ENCODE measurements at regions not wholly inside any gene's neighbourhood (a gene's known extent, or its start where the extent isn't known, plus 50 kb on each side); places are given as distances from the start of the nearest gene placed in this dataset.
"Not testable (repeated sequence)": the region's sequence is repeated elsewhere in the genome, so short reads cannot be mapped to it uniquely, and the experiment has no call there.

- DNase-seq = no peak
Observed at GRCh38 chr15:36008719-36009118, 462.8 kb upstream of the DPH6 start.

GRCh38 chr15:36024031-36024688 lies 478.2 kb upstream of the DPH6 start:
- DNase-seq = no peak

- DNase-seq = no peak
Observed at GRCh38 chr15:36026627-36027283, 480.8 kb upstream of the DPH6 start.

- DNase-seq = no peak
Observed at GRCh38 chr15:36029606-36030210, 483.7 kb upstream of the DPH6 start.

GRCh38 chr15:36039996-36040572 lies 494.1 kb upstream of the DPH6 start:
- no peak for DNase-seq

- not testable (repeated sequence) for DNase-seq
Observed at GRCh38 chr15:36047018-36047716, 501.2 kb upstream of the DPH6 start.

- no peak for DNase-seq
Observed at GRCh38 chr15:36050899-36051298, 504.9 kb upstream of the DPH6 start.

GRCh38 chr15:36052641-36053040 lies 506.7 kb upstream of the DPH6 start:
- DNase-seq = not testable (repeated sequence)

GRCh38 chr15:36053746-36054145 lies 507.8 kb upstream of the DPH6 start:
- no peak for DNase-seq

- no peak for DNase-seq
Observed at GRCh38 chr15:36059596-36059995, 513.6 kb upstream of the DPH6 start.

- no peak for DNase-seq
Observed at GRCh38 chr15:36062357-36062756, 516.4 kb upstream of the DPH6 start.

GRCh38 chr15:36066757-36067156 lies 512.7 kb upstream of the CDIN1 start:
- no peak for DNase-seq

- no peak for DNase-seq
Observed at GRCh38 chr15:36067483-36068274, 511.7 kb upstream of the CDIN1 start.

- no peak for DNase-seq
Observed at GRCh38 chr15:36075333-36075732, 504.1 kb upstream of the CDIN1 start.

GRCh38 chr15:36079021-36079420 lies 500.4 kb upstream of the CDIN1 start:
- DNase-seq = no peak

GRCh38 chr15:36080759-36081158 lies 498.7 kb upstream of the CDIN1 start:
- no peak for DNase-seq

- no peak for DNase-seq
Observed at GRCh38 chr15:36090286-36090946, 489.0 kb upstream of the CDIN1 start.

- DNase-seq = no peak
Observed at GRCh38 chr15:36106640-36107335, 472.6 kb upstream of the CDIN1 start.

- DNase-seq = no peak
Observed at GRCh38 chr15:36108541-36108940, 470.9 kb upstream of the CDIN1 start.

- no peak for DNase-seq
Observed at GRCh38 chr15:36109943-36110658, 469.3 kb upstream of the CDIN1 start.

GRCh38 chr15:36110659-36110993 lies 468.8 kb upstream of the CDIN1 start:
- DNase-seq = no peak
